Tongue (tissue), 1 donor: ENCODE measurements at regions not wholly inside any gene's neighbourhood (a gene's known extent, or its start where the extent isn't known, plus 50 kb on each side); places are given as distances from the start of the nearest gene placed in this dataset.

Experiments
- DNase-seq: peaks from one replicate; pipeline ENCODE4 v3.0.0-alpha.2; 2015

DNA sequence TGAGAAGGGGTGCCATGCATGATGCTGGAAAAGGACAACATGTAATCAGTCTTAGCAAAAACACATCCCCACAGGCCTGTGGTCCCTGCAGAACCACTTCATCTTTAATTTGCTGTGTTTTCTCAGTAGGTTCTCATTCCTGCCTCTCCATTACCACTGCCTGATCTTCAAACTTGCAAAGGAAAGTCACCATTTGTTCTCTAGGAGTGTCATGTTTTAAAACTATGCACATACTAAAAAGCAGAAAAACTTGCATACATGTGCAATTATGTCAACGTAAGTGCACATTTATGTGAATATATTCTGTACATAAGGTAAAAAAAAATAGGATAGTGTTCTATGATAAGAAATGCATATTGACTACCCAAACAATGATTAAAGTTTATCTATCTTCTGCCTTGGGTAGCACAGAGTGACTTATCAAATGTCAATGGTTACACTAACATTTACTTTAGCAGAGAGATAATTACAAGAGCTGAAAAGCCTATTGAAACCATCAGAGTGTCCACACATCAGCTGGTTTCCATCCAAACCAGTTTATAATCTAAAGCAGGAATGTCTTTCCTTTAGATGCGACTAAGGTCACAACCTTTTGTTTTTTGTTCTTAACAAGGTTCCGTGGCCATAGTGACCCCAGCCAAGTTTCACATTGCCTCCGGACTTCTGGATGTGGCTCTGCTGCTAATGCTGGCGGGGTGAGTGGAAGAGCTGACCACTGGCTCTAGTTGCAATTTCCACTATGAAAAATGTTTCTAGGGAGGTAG, 58.7 kb upstream of the RMDN2 start:
- no peak for DNase-seq

DNA sequence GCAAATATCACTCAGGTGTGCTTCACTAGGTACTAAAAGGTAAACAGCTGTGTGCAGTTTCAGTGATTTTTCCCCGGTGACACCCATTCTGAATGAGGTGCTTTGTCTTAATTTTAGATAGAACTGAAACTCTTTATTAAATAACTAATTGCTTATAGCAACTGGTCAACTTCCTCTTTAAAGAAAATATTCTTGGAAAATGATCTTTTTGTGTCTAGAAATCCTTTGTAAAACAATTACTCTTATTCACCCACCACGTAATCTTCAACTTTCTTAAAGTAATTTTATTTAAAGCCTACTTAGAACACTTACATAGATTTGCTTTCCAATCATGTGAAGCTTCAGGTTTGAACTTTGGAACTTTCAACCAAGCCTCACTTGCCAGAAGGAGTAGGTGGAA, 57.9 kb upstream of the RMDN2 start:
- no peak for DNase-seq

DNA sequence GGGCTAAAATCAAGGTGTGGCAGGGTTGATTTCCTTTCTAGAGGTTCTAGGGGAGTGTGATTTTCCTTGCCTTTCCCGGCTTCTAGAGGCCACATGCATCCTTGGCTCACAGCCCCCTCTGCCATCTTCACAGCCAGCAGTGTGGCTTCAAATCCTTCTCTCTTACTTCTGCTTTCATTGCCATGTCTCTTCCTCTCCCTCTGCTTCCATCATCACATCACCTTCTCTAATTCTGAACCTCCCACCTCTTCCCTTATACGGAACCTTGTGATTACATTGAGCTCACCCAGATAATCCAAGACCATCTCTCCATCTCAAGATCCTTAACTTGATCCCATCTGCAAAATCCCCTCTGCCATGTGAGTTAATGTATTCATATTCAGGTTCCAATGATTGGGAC, 56.2 kb upstream of the RMDN2 start:
- DNase-seq: no peak

DNA sequence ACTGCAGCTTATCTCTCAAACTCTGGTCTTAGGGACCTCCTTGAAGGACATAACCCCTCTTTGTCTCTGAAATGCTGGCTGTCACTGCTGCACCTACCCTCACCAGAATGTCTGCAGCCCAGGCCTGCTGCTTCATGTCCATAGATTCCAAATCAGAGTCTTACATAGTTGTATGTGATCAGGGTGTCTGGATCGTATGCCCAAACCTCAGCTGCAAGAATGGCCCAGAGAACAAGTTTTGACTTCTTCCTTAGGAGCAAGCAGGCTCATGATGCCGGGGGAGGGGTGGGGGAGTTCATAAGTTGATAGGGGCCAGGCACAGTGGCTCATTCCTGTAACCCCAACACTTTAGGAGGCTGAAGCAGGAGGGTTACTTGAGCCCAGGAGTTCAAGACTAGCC, 55.8 kb upstream of the RMDN2 start:
- DNase-seq: no peak

DNA sequence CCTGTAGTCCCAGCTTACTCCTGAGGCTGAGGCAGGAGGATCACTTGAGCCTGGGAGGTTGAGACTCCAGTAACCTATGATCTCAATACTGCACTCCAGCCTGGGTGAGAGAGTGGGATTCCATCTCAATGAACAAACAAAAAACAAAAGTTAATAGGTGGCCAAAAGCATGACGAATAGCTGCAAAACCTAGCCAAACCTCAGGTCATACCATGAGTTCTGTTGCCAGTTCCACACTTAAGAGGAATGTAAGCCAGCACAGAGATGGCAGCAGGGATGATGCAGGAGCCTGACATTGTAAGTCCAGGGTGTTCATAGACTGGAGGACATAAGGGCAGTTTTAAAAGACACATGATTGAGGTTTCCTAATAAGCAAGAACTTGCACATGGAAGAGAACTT, 55.3 kb upstream of the RMDN2 start:
- DNase-seq: no peak

DNA sequence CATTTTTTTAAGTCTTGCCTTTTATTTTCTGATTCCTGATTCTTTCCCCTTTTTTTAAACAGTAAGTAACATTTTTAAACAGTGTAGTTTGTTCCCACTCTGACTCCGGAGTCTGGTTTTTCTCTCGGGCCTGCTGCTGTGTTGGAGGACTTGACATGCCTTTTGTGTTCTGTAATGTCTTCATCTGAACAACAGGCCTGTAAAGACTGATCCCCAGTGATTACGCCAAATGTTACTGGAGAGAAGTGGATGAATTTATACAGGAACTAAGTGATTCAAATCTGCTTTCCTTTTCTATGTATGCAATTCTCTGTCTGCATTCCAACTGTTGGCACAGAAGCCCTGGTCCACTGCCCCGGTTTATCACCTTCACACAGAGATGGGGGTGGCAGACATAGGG, 54.3 kb upstream of the RMDN2 start:
- peak; percentile 89 for DNase-seq

DNA sequence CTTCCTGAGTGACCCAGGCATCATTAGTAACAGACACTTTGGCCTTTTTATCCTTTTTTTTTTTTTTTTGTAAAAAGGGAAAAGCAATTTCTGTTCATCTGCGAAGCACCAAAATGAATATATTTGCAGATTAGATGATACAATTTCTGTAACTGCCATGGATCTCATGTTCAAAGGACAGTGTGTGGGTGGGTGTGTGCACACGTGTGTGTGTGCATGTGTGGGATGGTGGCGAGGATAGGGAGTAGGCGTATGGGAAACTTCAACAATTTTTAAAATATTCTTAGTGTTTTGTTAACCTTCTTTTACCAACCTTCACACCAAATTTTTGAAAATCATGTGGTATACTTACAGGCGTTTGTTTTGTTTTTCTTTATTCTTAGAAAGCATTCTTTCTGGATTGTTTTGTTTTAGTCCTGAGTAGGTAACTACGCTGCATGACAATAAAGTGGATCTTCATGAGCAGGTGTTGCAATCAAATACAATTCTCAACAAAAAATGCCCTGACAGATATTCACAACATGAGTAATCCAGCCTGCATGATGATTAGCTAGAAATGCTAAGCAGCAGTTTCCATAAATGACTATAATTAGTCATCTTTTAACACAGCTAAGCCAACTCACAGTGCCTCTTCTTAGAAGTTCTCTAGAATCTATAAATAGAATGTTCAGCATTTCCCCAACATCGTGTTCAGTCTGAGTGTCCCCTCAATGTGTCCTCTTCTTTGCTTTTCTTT, 53.5 kb upstream of the RMDN2 start:
- DNase-seq: peak; percentile 38

DNA sequence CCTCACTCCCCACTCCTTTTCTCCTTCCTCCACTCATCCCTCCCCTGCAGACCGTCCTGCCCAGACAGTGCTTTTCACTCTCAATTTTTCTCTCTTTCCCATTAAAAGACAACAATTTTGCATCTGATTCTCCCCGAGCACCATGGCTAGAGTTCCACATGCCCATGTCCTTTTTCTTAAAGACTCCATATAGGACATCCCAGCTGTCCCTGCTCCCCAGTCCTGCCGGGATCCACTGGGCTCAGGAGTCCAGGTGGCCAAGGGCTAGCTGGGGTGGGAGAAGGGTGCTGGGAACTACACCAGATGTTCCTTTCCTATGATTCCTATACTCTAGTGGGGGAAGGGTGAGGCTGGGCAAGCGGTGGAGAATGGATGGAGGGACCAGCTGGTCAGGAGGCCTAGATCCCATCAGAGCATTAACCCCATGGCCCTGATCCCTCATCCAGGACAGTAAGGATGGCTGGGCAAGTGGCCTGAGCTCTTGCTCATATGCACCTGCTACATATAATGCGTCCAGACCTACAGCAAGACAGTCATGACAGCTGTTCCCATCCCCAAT, 52.8 kb upstream of the RMDN2 start:
- DNase-seq: no peak

DNA sequence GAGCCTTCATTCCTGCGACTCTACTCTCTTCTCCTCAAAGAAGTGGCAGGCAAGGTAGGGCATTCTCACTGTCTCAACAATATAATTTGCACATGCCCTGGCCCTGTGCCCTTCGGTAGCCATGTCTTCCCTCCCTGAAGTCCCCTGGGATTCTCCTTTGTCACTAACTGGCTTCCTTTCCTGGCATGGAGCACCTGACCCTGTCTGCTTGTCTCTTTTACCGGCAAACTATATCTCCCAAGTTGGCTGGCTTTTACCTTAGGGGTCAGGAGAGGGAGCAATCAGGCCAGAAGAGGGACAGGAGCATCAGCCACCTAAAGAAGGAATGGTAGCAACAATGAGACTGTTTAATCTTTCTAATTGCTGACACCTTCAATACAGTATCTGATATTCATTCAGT, 51.9 kb upstream of the RMDN2 start:
- DNase-seq: no peak

DNA sequence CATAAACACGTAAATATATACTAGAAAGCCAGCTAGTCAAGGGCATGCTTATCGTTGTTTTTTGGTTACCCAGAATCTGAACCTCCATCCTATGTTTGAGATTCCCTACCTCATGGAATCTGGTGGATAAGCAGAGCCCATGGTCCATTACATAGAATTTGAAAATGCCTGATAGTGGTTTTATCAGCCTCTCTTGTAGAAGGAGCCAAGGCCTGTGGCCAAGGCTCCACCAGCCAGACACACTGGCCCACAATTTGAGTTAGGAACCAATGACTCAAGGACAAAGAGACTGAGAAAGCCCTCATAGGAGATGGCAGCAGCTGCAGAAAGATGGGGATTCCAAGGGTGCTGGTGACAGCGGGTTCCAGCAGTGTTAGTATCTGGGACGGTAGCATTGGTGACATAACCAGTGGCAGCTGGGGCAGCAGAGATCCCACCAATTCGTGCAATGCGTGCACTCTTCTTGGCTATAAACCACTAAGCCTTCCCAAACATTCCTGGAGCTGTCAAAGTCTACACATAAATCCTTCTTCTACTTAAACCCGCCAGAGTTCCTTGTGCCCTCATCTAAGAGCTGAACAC, 51.2 kb upstream of the RMDN2 start:
- no peak for DNase-seq

DNA sequence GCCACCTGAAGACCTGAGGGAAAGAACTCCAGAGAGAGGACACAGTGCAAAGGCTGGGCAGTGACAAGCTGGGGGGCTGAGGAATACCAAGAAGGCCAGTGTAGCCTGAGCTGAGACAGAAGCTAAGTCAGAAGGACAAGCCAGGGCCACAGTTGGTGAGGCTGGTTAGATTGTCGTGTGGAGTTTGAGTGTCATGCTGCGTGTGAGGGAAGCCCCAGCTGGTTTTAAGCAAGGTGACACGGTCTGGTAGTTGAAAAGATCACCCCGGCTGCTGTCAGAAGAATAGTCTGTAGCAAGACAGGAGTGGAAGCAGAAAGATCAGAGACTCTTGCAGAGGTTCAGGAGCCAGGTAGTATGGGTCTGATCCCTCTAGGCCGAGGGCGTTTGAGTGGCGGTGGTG, 50.6 kb upstream of the RMDN2 start:
- no peak for DNase-seq
